Effector memory CD4-positive, alpha-beta T cell (primary cell): ENCODE measurements at regions not wholly inside any gene's neighbourhood (a gene's known extent, or its start where the extent isn't known, plus 50 kb on each side); places are given as distances from the start of the nearest gene placed in this dataset.

Experiments
- DNase-seq, 3 donors: peaks; one replicate each; pipeline ENCODE4 v3.0.0-alpha.2; 2020
- H3K27ac ChIP-seq: 2 replicates; pipeline ENCODE4 v1.7.0; 2013; ENCODE audit warnings: mild to moderate bottlenecking, low read length, moderate library complexity; ENCODE audit not compliant: insufficient read depth, poor library complexity, severe bottlenecking
- H3K27me3 ChIP-seq: replicated peaks from 2 replicates; pipeline ENCODE4 v1.7.0; 2013; ENCODE audit warnings: mild to moderate bottlenecking, low read length; ENCODE audit not compliant: insufficient read depth, control insufficient read depth, poor library complexity, severe bottlenecking
- H3K36me3 ChIP-seq: 2 replicates; pipeline ENCODE4 v1.7.0; 2013; ENCODE audit warnings: mild to moderate bottlenecking, low read length, moderate library complexity; ENCODE audit not compliant: control insufficient read depth, insufficient read depth
- H3K4me1 ChIP-seq: 2 replicates; pipeline ENCODE4 v1.7.0; 2013; ENCODE audit warnings: low read length, mild to moderate bottlenecking; ENCODE audit not compliant: control insufficient read depth, insufficient read depth, poor library complexity, severe bottlenecking
- H3K4me3 ChIP-seq: 2 replicates; pipeline ENCODE4 v1.7.0; 2013; ENCODE audit warnings: low read length, low read depth, mild to moderate bottlenecking; ENCODE audit not compliant: insufficient read depth, poor library complexity, severe bottlenecking
- H3K9me3 ChIP-seq: 2 replicates; pipeline ENCODE4 v1.7.0; 2013; ENCODE audit warnings: mild to moderate bottlenecking, low read length, moderate library complexity; ENCODE audit not compliant: control insufficient read depth

GRCh38 chr13:107242138-107242537 is 674.2 kb upstream of the ARGLU1 start:
- H3K27ac ChIP-seq: no peak overlapping the region
- H3K36me3 ChIP-seq: no peaks in the 10 kb centered on the region
- DNase-seq: no peak
- H3K27me3 ChIP-seq: no peaks in the 10 kb centered on the region
- no peaks in the 10 kb centered on the region for H3K9me3 ChIP-seq
- H3K4me3 ChIP-seq: no peak overlapping the region
- H3K4me1 ChIP-seq: no peaks in the 10 kb centered on the region

DNA sequence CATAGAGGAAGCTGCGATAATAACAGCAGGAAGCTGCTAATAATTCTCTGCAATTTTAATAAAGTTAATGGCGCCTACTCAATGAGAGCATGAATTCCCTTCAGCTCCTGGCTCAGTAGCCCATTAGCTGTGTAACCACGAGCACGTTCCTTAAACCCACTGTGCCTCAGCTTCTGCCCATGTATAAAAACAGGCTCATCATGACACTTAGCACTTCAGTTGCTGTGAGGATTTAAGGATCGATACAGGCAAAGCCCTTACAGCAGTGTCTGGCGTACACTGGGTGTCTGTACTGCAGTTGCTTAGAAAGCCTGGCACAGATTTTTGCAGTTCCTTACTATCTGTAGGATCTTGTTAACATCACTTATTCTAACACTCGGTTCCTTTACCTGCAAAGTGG is 673.4 kb upstream of the ARGLU1 start:
- H3K4me1 ChIP-seq: no peaks in the 10 kb centered on the region
- no peak for DNase-seq
- H3K4me3 ChIP-seq: no peak overlapping the region
- no peaks in the 10 kb centered on the region for H3K27me3 ChIP-seq
- no peaks in the 10 kb centered on the region for H3K9me3 ChIP-seq
- no peaks in the 10 kb centered on the region for H3K36me3 ChIP-seq
- no peak overlapping the region for H3K27ac ChIP-seq

- H3K4me1 ChIP-seq: no peaks in the 10 kb centered on the region
- no peak for DNase-seq
Measured at GRCh38 chr13:107239213-107239612, 671.3 kb upstream of the ARGLU1 start.

GRCh38 chr13:107238262-107238981 is 670.5 kb upstream of the ARGLU1 start:
- no peaks in the 10 kb centered on the region for H3K27me3 ChIP-seq
- no peaks in the 10 kb centered on the region for H3K4me1 ChIP-seq
- DNase-seq: no peak

More at GRCh38 chr13:107239213-107239612, 671.3 kb upstream of the ARGLU1 start:
- no peak overlapping the region for H3K27ac ChIP-seq
- H3K4me3 ChIP-seq: no peak overlapping the region
- no peaks in the 10 kb centered on the region for H3K36me3 ChIP-seq
- no peaks in the 10 kb centered on the region for H3K27me3 ChIP-seq
- no peaks in the 10 kb centered on the region for H3K9me3 ChIP-seq

GRCh38 chr13:107234319-107235073 is 666.6 kb upstream of the ARGLU1 start:
- H3K4me3 ChIP-seq: no peak overlapping the region

More at GRCh38 chr13:107238262-107238981, 670.5 kb upstream of the ARGLU1 start:
- Histone ChIP-seq H3K9me3 (no peaks in the 10 kb centered on the region), H3K36me3 (no peaks in the 10 kb centered on the region), H3K4me3 (no peak overlapping the region), H3K27ac (no peak overlapping the region)

GRCh38 chr13:107233541-107233940 is 665.6 kb upstream of the ARGLU1 start:
- no peaks in the 10 kb centered on the region for H3K9me3 ChIP-seq
- no peaks in the 10 kb centered on the region for H3K27me3 ChIP-seq
- no peak overlapping the region for H3K27ac ChIP-seq
- H3K4me3 ChIP-seq: no peak overlapping the region
- H3K36me3 ChIP-seq: no peaks in the 10 kb centered on the region
- H3K4me1 ChIP-seq: no peaks in the 10 kb centered on the region
- no peak for DNase-seq

More at GRCh38 chr13:107234319-107235073, 666.6 kb upstream of the ARGLU1 start:
- no peak overlapping the region for H3K27ac ChIP-seq
- no peaks in the 10 kb centered on the region for H3K4me1 ChIP-seq
- no peak for DNase-seq
- no peaks in the 10 kb centered on the region for H3K27me3 ChIP-seq
- no peaks in the 10 kb centered on the region for H3K9me3 ChIP-seq
- no peaks in the 10 kb centered on the region for H3K36me3 ChIP-seq

GRCh38 chr13:107231944-107232343 is 664.0 kb upstream of the ARGLU1 start:
- Histone ChIP-seq H3K4me1 (no peaks in the 10 kb centered on the region), H3K36me3 (no peaks in the 10 kb centered on the region), H3K9me3 (no peaks in the 10 kb centered on the region), H3K27ac (no peak overlapping the region), H3K4me3 (no peak overlapping the region), H3K27me3 (no peaks in the 10 kb centered on the region)
- DNase-seq: no peak

GRCh38 chr13:107223867-107224266 is 655.9 kb upstream of the ARGLU1 start:
- H3K27me3 ChIP-seq: no peaks in the 10 kb centered on the region
- no peak for DNase-seq
- H3K4me3 ChIP-seq: no peak overlapping the region
- H3K4me1 ChIP-seq: no peaks in the 10 kb centered on the region
- no peaks in the 10 kb centered on the region for H3K36me3 ChIP-seq
- no peak overlapping the region for H3K27ac ChIP-seq
- no peaks in the 10 kb centered on the region for H3K9me3 ChIP-seq

- Histone ChIP-seq H3K27ac (no peak overlapping the region), H3K4me1 (no peaks in the 10 kb centered on the region), H3K9me3 (no peaks in the 10 kb centered on the region), H3K4me3 (no peak overlapping the region), H3K27me3 (no peaks in the 10 kb centered on the region), H3K36me3 (no peaks in the 10 kb centered on the region)
- DNase-seq: no peak
Measured at GRCh38 chr13:107222597-107222996, 654.7 kb upstream of the ARGLU1 start.

DNA sequence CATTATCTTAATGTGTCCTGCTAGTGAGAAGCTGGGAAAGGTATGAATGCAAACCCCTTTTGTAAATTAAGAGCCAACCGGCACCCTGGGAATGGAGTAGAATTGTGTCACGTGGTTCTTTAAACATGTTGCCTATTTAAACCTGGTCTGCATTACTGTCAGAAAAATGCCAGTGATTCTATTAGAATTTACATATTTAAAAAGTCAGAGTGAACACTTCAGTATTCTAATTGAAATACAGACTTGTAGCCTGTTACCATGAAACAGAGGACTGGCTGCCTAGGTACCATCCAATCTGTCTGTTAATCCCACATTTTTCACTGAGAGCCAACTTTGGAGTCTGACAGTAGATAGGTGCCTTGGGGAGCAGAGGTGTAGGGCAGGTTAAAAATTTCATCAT is 652.3 kb upstream of the ARGLU1 start:
- Histone ChIP-seq H3K9me3 (no peaks in the 10 kb centered on the region), H3K4me1 (no peaks in the 10 kb centered on the region), H3K36me3 (no peaks in the 10 kb centered on the region), H3K4me3 (no peak overlapping the region), H3K27ac (no peak overlapping the region), H3K27me3 (no peaks in the 10 kb centered on the region)
- DNase-seq: no peak
